Endothelial cell of umbilical vein (primary cell): ENCODE measurements at regions not wholly inside any gene's neighbourhood (a gene's known extent, or its start where the extent isn't known, plus 50 kb on each side); places are given as distances from the start of the nearest gene placed in this dataset.

Experiments
- BruUV-seq: library from RNA; stranded (reverse); fragments of 400-500 nt; replicated peaks from 2 replicates; lab custom pipeline; 2021; lab: Mats Ljungman, UMichigan
- CTCF ChIA-PET: fragments of 300-600, 350-600 bp; sonication (Branson Sonifier 250); formaldehyde crosslinking; loops from one replicate; lab custom pipeline; 2021; ENCODE audit warnings: antibody characterized with exemption, inconsistent platforms; lab: Charles Lee
- POLR2A ChIA-PET: fragments of 300-600, 350-600 bp; sonication (Branson Sonifier 250); formaldehyde crosslinking; loops from one replicate; lab custom pipeline; 2021; ENCODE audit warnings: antibody characterized with exemption, inconsistent platforms; lab: Charles Lee
- DNase-seq: peaks from one replicate; pipeline ENCODE4 v3.0.0-alpha.2; 2011; ENCODE audit warnings: low read depth, low spot score
- FAIRE-seq: peaks from 2 replicates; lab custom pipeline; 2011; peaks lifted over from hg19 to GRCh38; lab: Jason Lieb, UNC
- H2AFZ ChIP-seq: 2 replicates; pipeline ENCODE4 v1.6.0; 2012; ENCODE audit warnings: low read depth, low read length, control low read depth, inconsistent platforms
- H3K27ac ChIP-seq: 2 replicates; pipeline ENCODE4 v1.5.1; 2011; ENCODE audit warnings: low read depth, mild to moderate bottlenecking, control low read depth, low read length, moderate library complexity; ENCODE audit not compliant: insufficient read depth
- H3K27me3 ChIP-seq, 2 experiments: 2 replicates each; pipeline versions ENCODE4 v1.6.0 to v1.6.1; 2011; ENCODE audit warnings: low read length in 2 of 2, mixed read lengths in 1 of 2; ENCODE audit not compliant: control insufficient read depth in 2 of 2, insufficient read depth in 2 of 2
- H3K36me3 ChIP-seq, 2 experiments: 2 replicates in 1 of 2; 3 replicates in 1 of 2; pipeline ENCODE4 v1.5.1; 2011; ENCODE audit warnings: low read length in 2 of 2, mild to moderate bottlenecking in 1 of 2, moderate library complexity in 1 of 2; ENCODE audit not compliant: control insufficient read depth in 2 of 2, insufficient read depth in 2 of 2; ENCODE audit errors: extremely low read depth in 1 of 2
- H3K4me1 ChIP-seq: 3 replicates; pipeline ENCODE4 v1.5.1; 2011; ENCODE audit warnings: mild to moderate bottlenecking, low read length; ENCODE audit not compliant: control insufficient read depth, insufficient read depth; ENCODE audit errors: extremely low read depth
- H3K4me2 ChIP-seq: 2 replicates; pipeline ENCODE4 v1.6.1; 2011; ENCODE audit warnings: low read length, control low read depth, mixed read lengths; ENCODE audit not compliant: insufficient read depth
- H3K4me3 ChIP-seq, 3 experiments: fragments of 200-600 bp in 1 of 3; sonication (generic), shearing (Covaris generic) in 1 of 3; replicated peaks in 1 of 3; 2 replicates each; pipeline ENCODE4 v1.5.1; 2011 to 2016; ENCODE audit warnings: control low read depth in 3 of 3, low read length in 3 of 3, mild to moderate bottlenecking in 2 of 3, inconsistent platforms in 1 of 3, low read depth in 1 of 3, moderate library complexity in 1 of 3; ENCODE audit not compliant: insufficient read depth in 1 of 3
- H3K79me2 ChIP-seq: 2 replicates; pipeline ENCODE4 v1.6.0; 2012; ENCODE audit warnings: low read length, inconsistent platforms; ENCODE audit not compliant: control insufficient read depth, insufficient read depth
- H3K9ac ChIP-seq: replicated peaks from 2 replicates; pipeline ENCODE3; 2011; ENCODE audit warnings: low read length, control low read depth; ENCODE audit not compliant: insufficient read depth; ENCODE audit errors: extremely low read depth
- H3K9me1 ChIP-seq: replicated peaks from 3 replicates; pipeline ENCODE4 v1.6.0; 2011; ENCODE audit warnings: mild to moderate bottlenecking, low read length; ENCODE audit not compliant: control insufficient read depth, insufficient read depth; ENCODE audit errors: extremely low read depth
- H3K9me3 ChIP-seq: replicated peaks from 2 replicates; pipeline ENCODE4 v1.5.1; 2012; ENCODE audit warnings: low read length, inconsistent platforms; ENCODE audit not compliant: control insufficient read depth, insufficient read depth
- H4K20me1 ChIP-seq: replicated peaks from 2 replicates; pipeline ENCODE3; 2011; ENCODE audit warnings: mild to moderate bottlenecking, low read length; ENCODE audit not compliant: control insufficient read depth, insufficient read depth; ENCODE audit errors: extremely low read depth
- EZH2 ChIP-seq: IDR thresholded peaks from 2 replicates; pipeline ENCODE4 v1.6.1; 2012; ENCODE audit warnings: borderline replicate concordance, low read depth, mild to moderate bottlenecking, moderate library complexity, low read length, inconsistent platforms; ENCODE audit not compliant: severe bottlenecking
- FOS ChIP-seq: IDR thresholded peaks from 2 replicates; pipeline ENCODE4 v1.6.1; 2011; ENCODE audit warnings: mild to moderate bottlenecking, low read length, moderate library complexity, borderline replicate concordance; ENCODE audit not compliant: insufficient read depth
- GATA2 ChIP-seq: IDR thresholded peaks from 2 replicates; pipeline ENCODE4 v1.7.0; 2011; ENCODE audit warnings: low read depth, mild to moderate bottlenecking, moderate library complexity, mixed read lengths, low read length; ENCODE audit not compliant: insufficient read length, insufficient read depth
- JUN ChIP-seq: IDR thresholded peaks from 2 replicates; pipeline ENCODE4 v1.6.1; 2011; ENCODE audit warnings: borderline replicate concordance, low read depth; ENCODE audit not compliant: insufficient read length, insufficient read depth
- MYC ChIP-seq: IDR thresholded peaks from one replicate; pipeline ENCODE4 v1.6.1; 2011; ENCODE audit warnings: mild to moderate bottlenecking, low read depth, low read length
- POLR2A ChIP-seq: IDR thresholded peaks from 2 replicates; pipeline ENCODE4 v1.6.1; 2012; ENCODE audit warnings: low read depth, mild to moderate bottlenecking, control low read depth, low read length
- POLR2AphosphoS5 ChIP-seq: IDR thresholded peaks from 2 replicates; pipeline ENCODE4 v1.6.1; 2012; ENCODE audit warnings: low read depth, mild to moderate bottlenecking, control low read depth, low read length, moderate library complexity; ENCODE audit not compliant: insufficient read depth
- dilution Hi-C: fragments of 300-500 bp; cut with MboI; formaldehyde crosslinking; loops from one replicate; pipeline ENCODE4 v1.15.0; 2019; ENCODE audit warnings: low sequenced_read_pairs; ENCODE audit not compliant: extremely low pct_ligation_motif_present
- intact Hi-C: fragments of 100-400 bp; cut with micrococcal nuclease; formaldehyde crosslinking; loops from one replicate; pipeline ENCODE4 v1.10.0; 2022
- TF ChIP-seq, protein P1 (sequence below), 2 donors: IDR thresholded peaks; 1 replicate in 1 of 2; 2 replicates in 1 of 2; pipeline ENCODE4 v1.5.1; 2011; ENCODE audit warnings: low read length in 2 of 2, mild to moderate bottlenecking in 2 of 2, moderate library complexity in 2 of 2, control low read depth in 1 of 2, inconsistent platforms in 1 of 2, low read depth in 1 of 2; ENCODE audit not compliant: insufficient read depth in 1 of 2; ENCODE audit errors: extremely low read depth in 1 of 2
- TF ChIP-seq, protein P2 (sequence below): IDR thresholded peaks from 2 replicates; pipeline ENCODE4 v1.6.1; 2011; ENCODE audit not compliant: insufficient read depth, insufficient read length

DNA sequence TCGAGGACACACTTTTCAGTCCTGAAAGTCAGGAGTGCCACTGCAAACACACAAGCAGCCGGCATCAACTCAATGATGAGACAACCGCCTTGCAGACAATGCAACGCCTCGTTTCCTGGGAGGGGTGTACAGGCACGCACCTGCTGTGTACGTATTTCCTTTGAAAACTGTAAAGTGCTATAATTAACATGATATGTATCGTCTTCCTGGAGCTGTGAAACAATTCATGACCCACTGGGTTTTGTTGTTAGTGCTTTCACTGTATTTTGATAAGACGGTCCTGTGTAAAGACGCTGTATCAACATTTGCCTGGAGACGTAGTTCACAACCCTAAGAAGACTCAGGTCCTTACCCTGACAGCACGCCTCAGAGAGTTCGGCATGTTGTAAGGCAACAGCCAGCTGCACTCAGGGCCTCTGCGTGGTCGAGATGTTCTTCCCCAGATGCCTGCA is 105.7 kb upstream of the ANO1 start:
- FAIRE-seq, result no peak

More for the DNA sequence above, 105.7 kb upstream of the ANO1 start:
- CTCF ChIA-PET, result no interaction called here
- no peak overlapping the region for H3K4me3 ChIP-seq
- H3K4me1 ChIP-seq, result peaks cover 8% of the 10 kb centered on the region
- H3K79me2 ChIP-seq, result no peaks in the 10 kb centered on the region
- H3K4me2 ChIP-seq, result no peak overlapping the region
- BruUV-seq, result no TSS peak
- no peaks in the 10 kb centered on the region for H3K9me3 ChIP-seq
- TF ChIP-seq GATA2 (no peak), MYC (no peak), FOS (no peak), POLR2AphosphoS5 (no peak), EZH2 (no peak), POLR2A (no peak), JUN (no peak)
- TF ChIP-seq, protein P1, sequence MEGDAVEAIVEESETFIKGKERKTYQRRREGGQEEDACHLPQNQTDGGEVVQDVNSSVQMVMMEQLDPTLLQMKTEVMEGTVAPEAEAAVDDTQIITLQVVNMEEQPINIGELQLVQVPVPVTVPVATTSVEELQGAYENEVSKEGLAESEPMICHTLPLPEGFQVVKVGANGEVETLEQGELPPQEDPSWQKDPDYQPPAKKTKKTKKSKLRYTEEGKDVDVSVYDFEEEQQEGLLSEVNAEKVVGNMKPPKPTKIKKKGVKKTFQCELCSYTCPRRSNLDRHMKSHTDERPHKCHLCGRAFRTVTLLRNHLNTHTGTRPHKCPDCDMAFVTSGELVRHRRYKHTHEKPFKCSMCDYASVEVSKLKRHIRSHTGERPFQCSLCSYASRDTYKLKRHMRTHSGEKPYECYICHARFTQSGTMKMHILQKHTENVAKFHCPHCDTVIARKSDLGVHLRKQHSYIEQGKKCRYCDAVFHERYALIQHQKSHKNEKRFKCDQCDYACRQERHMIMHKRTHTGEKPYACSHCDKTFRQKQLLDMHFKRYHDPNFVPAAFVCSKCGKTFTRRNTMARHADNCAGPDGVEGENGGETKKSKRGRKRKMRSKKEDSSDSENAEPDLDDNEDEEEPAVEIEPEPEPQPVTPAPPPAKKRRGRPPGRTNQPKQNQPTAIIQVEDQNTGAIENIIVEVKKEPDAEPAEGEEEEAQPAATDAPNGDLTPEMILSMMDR (IDR thresholded peaks at IDR 0.05; ENCODE audit: extremely low read depth in 1 of 2, insufficient read depth in 1 of 2, low read depth in 1 of 2, low read length in 2 of 2), result no peak
- TF ChIP-seq, protein P2, sequence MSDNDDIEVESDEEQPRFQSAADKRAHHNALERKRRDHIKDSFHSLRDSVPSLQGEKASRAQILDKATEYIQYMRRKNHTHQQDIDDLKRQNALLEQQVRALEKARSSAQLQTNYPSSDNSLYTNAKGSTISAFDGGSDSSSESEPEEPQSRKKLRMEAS, result no peak
- DNase-seq, result no peak
- H2AFZ ChIP-seq, result no peak overlapping the region
- no peak overlapping the region for H3K27ac ChIP-seq
- POLR2A ChIA-PET, result no interaction called here
- intact Hi-C loops (loop anchor here (10.0 kb wide), 1 partner anchor 102 kb away; the partner anchor contains the start of gene ANO1), dilution Hi-C loops (no loop called here)
- no peaks in the 10 kb centered on the region for H3K36me3 ChIP-seq
- H3K9me1 ChIP-seq, result no peaks in the 10 kb centered on the region
- H3K27me3 ChIP-seq, result no peaks in the 10 kb centered on the region
- no peaks in the 10 kb centered on the region for H4K20me1 ChIP-seq
- H3K9ac ChIP-seq, result no peak overlapping the region
